Uterus (tissue), 3 donors: ENCODE measurements at regions not wholly inside any gene's neighbourhood (a gene's known extent, or its start where the extent isn't known, plus 50 kb on each side); places are given as distances from the start of the nearest gene placed in this dataset.

Experiments used
- DNase-seq, 2 donors: peaks; one replicate each; pipeline ENCODE4 v3.0.0-alpha.2; 2019 to 2020
- H3K27ac ChIP-seq, 2 donors: fragments of 200-600 bp; sonication (generic); 1 replicate in 1 of 2; 2 replicates in 1 of 2; pipeline ENCODE4 v1.5.1; 2016 to 2018
- H3K27me3 ChIP-seq, 2 donors: fragments of 200-600 bp; sonication (generic); one replicate each; pipeline ENCODE4 v1.5.1; 2018 to 2019; ENCODE audit warnings: control low read depth in 1 of 2
- H3K36me3 ChIP-seq, 2 donors: fragments of 200-600 bp; sonication (generic); one replicate each; pipeline ENCODE4 v1.5.1; 2019; ENCODE audit warnings: control low read depth in 1 of 2
- H3K4me1 ChIP-seq, 2 donors: fragments of 200-600 bp; sonication (generic); one replicate each; pipeline ENCODE4 v1.5.1; 2018 to 2019; ENCODE audit warnings: control low read depth in 1 of 2
- H3K4me3 ChIP-seq, 2 donors: fragments of 200-600 bp; sonication (generic); 1 replicate in 1 of 2; 2 replicates in 1 of 2; pipeline ENCODE4 v1.5.1; 2018 to 2019; ENCODE audit warnings: mild to moderate bottlenecking in 1 of 2
- H3K9me3 ChIP-seq, 2 donors: fragments of 200-600 bp; sonication (generic); one replicate each; pipeline ENCODE4 v1.5.1; 2019; ENCODE audit warnings: control low read depth in 1 of 2
- POLR2A ChIP-seq, 2 donors: fragments of 450-650 bp; IDR thresholded peaks; one replicate each; pipeline ENCODE4 v1.6.1; 2016; ENCODE audit warnings: antibody characterized with exemption in 2 of 2, mild to moderate bottlenecking in 1 of 2, moderate library complexity in 1 of 2
- intact Hi-C: fragments of 100-400 bp; cut with DNase I; formaldehyde crosslinking; loops from one replicate; pipeline ENCODE4 v1.15.1; 2023; ENCODE audit warnings: low total_unique reads
- TF ChIP-seq, protein P1 (sequence below), 4 experiments: fragments of 200-600 bp in 2 of 4; fragments of 450-650 bp in 2 of 4; sonication (generic) in 2 of 4; IDR thresholded peaks; one replicate each; pipeline ENCODE4 v1.5.1; 2016 to 2019; ENCODE audit warnings: antibody characterized with exemption in 4 of 4, mild to moderate bottlenecking in 2 of 4, moderate library complexity in 1 of 4
- donor health status: DM: yes; HTN: yes; CAD: no.

GRCh38 chr12:67531051-67531450 lies 117.5 kb upstream of the DYRK2 start:
- intact Hi-C loops = no loop called here
- Histone ChIP-seq H3K9me3 (no peaks in the 10 kb centered on the region), H3K4me1 (no peaks in the 10 kb centered on the region), H3K27me3 (no peaks in the 10 kb centered on the region), H3K27ac (no peak overlapping the region), H3K36me3 (no peaks in the 10 kb centered on the region), H3K4me3 (no peak overlapping the region)
- TF ChIP-seq POLR2A (IDR thresholded peaks at IDR 0.05) = no peak
- TF ChIP-seq, protein P1, sequence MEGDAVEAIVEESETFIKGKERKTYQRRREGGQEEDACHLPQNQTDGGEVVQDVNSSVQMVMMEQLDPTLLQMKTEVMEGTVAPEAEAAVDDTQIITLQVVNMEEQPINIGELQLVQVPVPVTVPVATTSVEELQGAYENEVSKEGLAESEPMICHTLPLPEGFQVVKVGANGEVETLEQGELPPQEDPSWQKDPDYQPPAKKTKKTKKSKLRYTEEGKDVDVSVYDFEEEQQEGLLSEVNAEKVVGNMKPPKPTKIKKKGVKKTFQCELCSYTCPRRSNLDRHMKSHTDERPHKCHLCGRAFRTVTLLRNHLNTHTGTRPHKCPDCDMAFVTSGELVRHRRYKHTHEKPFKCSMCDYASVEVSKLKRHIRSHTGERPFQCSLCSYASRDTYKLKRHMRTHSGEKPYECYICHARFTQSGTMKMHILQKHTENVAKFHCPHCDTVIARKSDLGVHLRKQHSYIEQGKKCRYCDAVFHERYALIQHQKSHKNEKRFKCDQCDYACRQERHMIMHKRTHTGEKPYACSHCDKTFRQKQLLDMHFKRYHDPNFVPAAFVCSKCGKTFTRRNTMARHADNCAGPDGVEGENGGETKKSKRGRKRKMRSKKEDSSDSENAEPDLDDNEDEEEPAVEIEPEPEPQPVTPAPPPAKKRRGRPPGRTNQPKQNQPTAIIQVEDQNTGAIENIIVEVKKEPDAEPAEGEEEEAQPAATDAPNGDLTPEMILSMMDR (IDR thresholded peaks at IDR 0.05) = no peak
- no peak for DNase-seq

DNA sequence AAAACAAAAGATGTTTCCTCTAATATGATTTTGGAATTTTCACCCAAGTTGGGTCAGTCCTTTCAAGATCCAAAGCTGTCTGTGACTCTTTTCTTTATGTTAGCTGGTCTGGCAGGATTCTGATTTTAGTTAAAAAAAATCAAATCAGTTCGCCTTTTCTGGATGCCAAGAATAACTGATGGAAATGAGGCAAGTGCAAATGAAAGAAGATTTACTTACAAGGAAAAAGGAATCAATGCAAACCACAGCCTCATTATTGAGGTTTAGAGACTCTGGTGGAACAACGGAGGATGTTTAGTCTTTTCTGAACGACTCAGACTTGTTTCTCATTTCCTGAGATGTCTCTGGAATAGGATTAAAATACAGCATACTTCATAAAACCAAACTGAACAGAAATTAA lies 117.0 kb upstream of the DYRK2 start:
- no peaks in the 10 kb centered on the region for H3K36me3 ChIP-seq
- TF ChIP-seq POLR2A (IDR thresholded peaks at IDR 0.05) = no peak
- TF ChIP-seq, protein P1 (IDR thresholded peaks at IDR 0.05) = no peak
- no peaks in the 10 kb centered on the region for H3K9me3 ChIP-seq
- H3K27ac ChIP-seq = no peak overlapping the region
- no peak overlapping the region for H3K4me3 ChIP-seq
- H3K27me3 ChIP-seq = no peaks in the 10 kb centered on the region
- intact Hi-C loops = no loop called here
- DNase-seq = no peak
- no peaks in the 10 kb centered on the region for H3K4me1 ChIP-seq

- Histone ChIP-seq H3K4me3 (no peak overlapping the region), H3K27ac (no peak overlapping the region), H3K9me3 (no peaks in the 10 kb centered on the region), H3K27me3 (no peaks in the 10 kb centered on the region), H3K4me1 (no peaks in the 10 kb centered on the region), H3K36me3 (no peaks in the 10 kb centered on the region)
- TF ChIP-seq, protein P1 (IDR thresholded peaks at IDR 0.05) = no peak
- no peak for TF ChIP-seq POLR2A (IDR thresholded peaks at IDR 0.05)
- intact Hi-C loops = no loop called here
- no peak for DNase-seq
These were observed 115.4 kb upstream of the DYRK2 start for GRCh38 chr12:67533159-67533558.

DNA sequence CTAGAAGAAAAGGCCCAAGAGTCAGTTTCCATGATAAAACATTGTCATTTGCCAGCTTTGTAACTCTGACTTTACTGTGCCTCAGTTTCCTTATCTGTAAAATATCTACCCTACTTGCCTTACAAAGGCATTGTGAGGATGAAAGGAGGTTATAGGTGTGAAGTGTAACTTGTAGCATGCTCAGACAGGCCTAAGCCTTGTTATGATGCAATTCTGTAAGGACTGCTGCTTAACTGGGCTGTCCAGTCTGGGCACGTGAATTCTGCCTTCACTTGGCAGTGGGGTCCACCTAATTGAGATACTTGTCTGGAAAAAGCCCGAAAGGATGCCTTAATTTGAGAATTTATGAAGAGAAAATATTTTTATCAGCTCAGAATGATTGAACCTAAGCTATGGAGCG lies 114.5 kb upstream of the DYRK2 start:
- H3K9me3 ChIP-seq = no peaks in the 10 kb centered on the region
- intact Hi-C loops = no loop called here
- TF ChIP-seq, protein P1 (IDR thresholded peaks at IDR 0.05) = no peak
- TF ChIP-seq POLR2A (IDR thresholded peaks at IDR 0.05) = no peak
- no peaks in the 10 kb centered on the region for H3K27me3 ChIP-seq
- no peak overlapping the region for H3K4me3 ChIP-seq
- H3K27ac ChIP-seq = no peak overlapping the region
- no peaks in the 10 kb centered on the region for H3K4me1 ChIP-seq
- H3K36me3 ChIP-seq = no peaks in the 10 kb centered on the region
- no peak for DNase-seq

GRCh38 chr12:67534681-67535080 lies 113.9 kb upstream of the DYRK2 start:
- Histone ChIP-seq H3K36me3 (no peaks in the 10 kb centered on the region), H3K9me3 (no peaks in the 10 kb centered on the region), H3K4me1 (no peaks in the 10 kb centered on the region), H3K4me3 (no peak overlapping the region), H3K27me3 (no peaks in the 10 kb centered on the region), H3K27ac (no peak overlapping the region)
- intact Hi-C loops = no loop called here
- no peak for TF ChIP-seq POLR2A (IDR thresholded peaks at IDR 0.05)
- TF ChIP-seq, protein P1 (IDR thresholded peaks at IDR 0.05) = no peak
- DNase-seq = peak; percentile 26 to 32
